K562 (cell line): ENCODE measurements at regions not wholly inside any gene's neighbourhood (a gene's known extent, or its start where the extent isn't known, plus 50 kb on each side); places are given as distances from the start of the nearest gene placed in this dataset.

Experiments
- ATAC-seq: fragments of 200-7000 bp; cut with Tn5 transposase; 3 replicates; pipeline ENCODE4 v1.9.1; 2020; ENCODE audit warnings: moderate library complexity
- BruUV-seq: library from RNA; stranded (reverse); fragments of 400-500 nt; replicated peaks from 2 replicates; lab custom pipeline; 2021; lab: Mats Ljungman, UMichigan
- CTCF ChIA-PET: fragments of 300-600 bp; formaldehyde crosslinking; extraction: SDS; loops from one replicate; lab custom pipeline; 2021; ENCODE audit warnings: low intra/inter-chr PET ratio; lab: Yijun Ruan, JAX
- POLR2A ChIA-PET: fragments of 300-600, 350-650 bp; sonication (Branson Sonifier 250); formaldehyde crosslinking; extraction: SDS; loops from one replicate; lab custom pipeline; 2021; ENCODE audit warnings: antibody characterized with exemption, inconsistent platforms; lab: Yijun Ruan, JAX
- DNase-seq, 4 experiments: peaks; one replicate each; pipeline versions ENCODE4 v3.0.0 to v3.0.0-alpha.2; 2011 to 2018; ENCODE audit warnings: low spot score in 3 of 4, mixed read lengths in 3 of 4; ENCODE audit errors: extremely low read depth in 1 of 4
- FAIRE-seq: peaks from 2 replicates; lab custom pipeline; 2011; peaks lifted over from hg19 to GRCh38; lab: Jason Lieb, UNC
- H2AFZ ChIP-seq: 2 replicates; pipeline ENCODE4 v1.6.0; 2011; ENCODE audit warnings: low read depth, low read length, control low read depth, inconsistent platforms
- H3K27ac ChIP-seq: fragments of 200-600 bp; 3 replicates; pipeline ENCODE4 v1.8.0; 2011; ENCODE audit warnings: low read depth, mild to moderate bottlenecking, control low read depth, inconsistent platforms, low read length, moderate library complexity, mixed read lengths; ENCODE audit errors: extremely low read depth
- H3K27me3 ChIP-seq, 2 experiments: fragments of 300-600 bp in 1 of 2; 2 replicates in 1 of 2; 3 replicates in 1 of 2; pipeline versions ENCODE4 v1.6.0 to v1.8.0; 2011; ENCODE audit warnings: inconsistent platforms in 2 of 2, low read length in 2 of 2, mild to moderate bottlenecking in 1 of 2, mixed read lengths in 1 of 2, moderate library complexity in 1 of 2; ENCODE audit not compliant: control insufficient read depth in 2 of 2, insufficient read depth in 2 of 2
- H3K36me3 ChIP-seq: fragments of 300-600 bp; 3 replicates; pipeline ENCODE4 v1.8.0; 2011; ENCODE audit warnings: mild to moderate bottlenecking, low read length, inconsistent platforms; ENCODE audit not compliant: control insufficient read depth, insufficient read depth
- H3K4me1 ChIP-seq, 2 experiments: fragments of 200-600 bp in 1 of 2; replicated peaks in 1 of 2; 2 replicates in 1 of 2; 3 replicates in 1 of 2; pipeline versions ENCODE4 v1.5.1 to v1.8.0; 2011; ENCODE audit warnings: inconsistent platforms in 2 of 2, low read length in 2 of 2, mild to moderate bottlenecking in 1 of 2, mixed read lengths in 1 of 2, moderate library complexity in 1 of 2; ENCODE audit not compliant: control insufficient read depth in 2 of 2, insufficient read depth in 2 of 2
- H3K4me2 ChIP-seq: 2 replicates; pipeline ENCODE4 v1.6.1; 2011; ENCODE audit warnings: low read length, control low read depth, inconsistent platforms, mixed read lengths; ENCODE audit not compliant: insufficient read depth
- H3K4me3 ChIP-seq: fragments of 200-600 bp; sonication (generic), shearing (Covaris generic); 2 replicates; pipeline ENCODE4 v1.5.1; 2016; ENCODE audit warnings: control low read depth, inconsistent platforms
- H3K79me2 ChIP-seq: fragments of 200-600 bp; 3 replicates; pipeline ENCODE4 v1.8.0; 2011; ENCODE audit warnings: low read length, inconsistent platforms; ENCODE audit not compliant: control insufficient read depth, insufficient read depth
- H3K9ac ChIP-seq, 2 experiments: 2 replicates each; pipeline versions ENCODE4 v1.6.0 to v1.6.1; 2011; ENCODE audit warnings: low read depth in 2 of 2, low read length in 2 of 2, control low read depth in 1 of 2, inconsistent platforms in 1 of 2, mild to moderate bottlenecking in 1 of 2, mixed read lengths in 1 of 2; ENCODE audit not compliant: insufficient read depth in 1 of 2
- H3K9me1 ChIP-seq: one replicate; pipeline ENCODE4 v1.6.0; 2011; ENCODE audit warnings: inconsistent platforms, mild to moderate bottlenecking, low read length, moderate library complexity; ENCODE audit not compliant: control insufficient read depth, insufficient read depth
- H3K9me3 ChIP-seq: replicated peaks from 2 replicates; pipeline ENCODE4 v1.5.1; 2011; ENCODE audit warnings: low read depth, low read length, inconsistent platforms; ENCODE audit not compliant: control insufficient read depth, insufficient read depth
- H4K20me1 ChIP-seq: replicated peaks from 2 replicates; pipeline ENCODE4 v1.6.1; 2011; ENCODE audit warnings: low read length, inconsistent platforms, mixed read lengths; ENCODE audit not compliant: control insufficient read depth, insufficient read depth
- ILK ChIP-seq: fragments of 450-650 bp; IDR thresholded peaks from 2 replicates; pipeline ENCODE4 v1.6.1; 2016; ENCODE audit warnings: missing genetic modification characterization, low read depth, mild to moderate bottlenecking, missing compliant biosample characterization, moderate library complexity, borderline replicate concordance
- NCOA2 ChIP-seq, 2 experiments: fragments of 450-650 bp; IDR thresholded peaks; 2 replicates each; pipeline ENCODE4 v1.6.1; 2018; ENCODE audit warnings: mild to moderate bottlenecking in 2 of 2, moderate library complexity in 1 of 2; ENCODE audit not compliant: partially characterized antibody in 2 of 2
- PTBP1 ChIP-seq: fragments of 200-400 bp; formaldehyde crosslinking; IDR thresholded peaks from 2 replicates; pipeline ENCODE4 v1.6.1; 2017; ENCODE audit warnings: low read depth, low read length
- SREBF1 ChIP-seq: fragments of 150-350 bp; IDR thresholded peaks from 2 replicates; pipeline ENCODE4 v1.6.1; 2014; ENCODE audit warnings: antibody characterized with exemption, low read depth, low read length, borderline replicate concordance
- ZNF778 ChIP-seq: fragments of 450-650 bp; formaldehyde crosslinking; IDR thresholded peaks from 2 replicates; pipeline ENCODE4 v1.4.0; 2020; ENCODE audit warnings: mild to moderate bottlenecking, moderate library complexity
- WGBS: fragments of 100-300 bp; shearing (Covaris generic); methylation state at CpG from one replicate; pipeline ENCODE4 v1.1.6; 2016; ENCODE audit warnings: low coverage, mixed read lengths; ENCODE audit not compliant: insufficient coverage; ENCODE audit errors: missing lambda C conversion rate; 5-methylcytosine and 5-hydroxymethylcytosine counted together
- in situ Hi-C: fragments of 300-500 bp; cut with MboI; formaldehyde crosslinking; loops from 4 replicates; pipeline ENCODE4 v1.15.0; 2018; ENCODE audit warnings: inconsistent platforms, mixed read lengths
- intact Hi-C: fragments of 100-400 bp; cut with micrococcal nuclease; formaldehyde crosslinking; loops from 2 replicates; pipeline ENCODE4 v1.14.2; 2022
- TF ChIP-seq, protein P1 (sequence below): fragments of 250-450 bp; sonication (Bioruptor Pico); IDR thresholded peaks from 2 replicates; pipeline ENCODE4 v1.8.0; 2021; ENCODE audit warnings: moderate library complexity, mild to moderate bottlenecking, inconsistent platforms

DNA sequence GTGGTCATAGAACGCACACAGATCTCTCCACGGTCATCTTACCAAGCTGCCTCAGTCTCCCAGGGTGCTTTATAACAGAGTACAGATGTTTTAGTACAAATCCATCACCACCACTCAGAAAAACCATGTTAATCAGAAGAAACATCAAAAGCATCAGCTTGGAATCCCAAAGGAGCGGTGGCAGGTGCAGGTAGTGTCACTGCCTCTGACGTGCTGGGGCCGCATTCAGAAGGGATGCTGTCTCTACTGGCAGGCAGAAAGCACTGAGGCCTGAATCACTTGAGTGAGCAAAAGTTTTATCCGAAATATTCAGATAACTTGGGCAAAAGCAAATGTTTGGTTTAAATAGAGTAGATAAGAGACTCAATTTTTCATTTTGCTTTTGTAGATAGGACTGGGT is 448.4 kb upstream of the ZNF608 start:
- intact Hi-C loops: no loop called here
- H3K9me1 ChIP-seq: no peaks in the 10 kb centered on the region
- no peak overlapping the region for H3K9ac ChIP-seq
- TF ChIP-seq SREBF1 (no peak), ZNF778 (CRISPR knock-in tag) (no peak), PTBP1 (no peak), NCOA2 (IDR thresholded peaks at IDR 0.05; ENCODE audit: partially characterized antibody in 2 of 2) (no peak), ILK (tag) (no peak)
- TF ChIP-seq, protein P1, sequence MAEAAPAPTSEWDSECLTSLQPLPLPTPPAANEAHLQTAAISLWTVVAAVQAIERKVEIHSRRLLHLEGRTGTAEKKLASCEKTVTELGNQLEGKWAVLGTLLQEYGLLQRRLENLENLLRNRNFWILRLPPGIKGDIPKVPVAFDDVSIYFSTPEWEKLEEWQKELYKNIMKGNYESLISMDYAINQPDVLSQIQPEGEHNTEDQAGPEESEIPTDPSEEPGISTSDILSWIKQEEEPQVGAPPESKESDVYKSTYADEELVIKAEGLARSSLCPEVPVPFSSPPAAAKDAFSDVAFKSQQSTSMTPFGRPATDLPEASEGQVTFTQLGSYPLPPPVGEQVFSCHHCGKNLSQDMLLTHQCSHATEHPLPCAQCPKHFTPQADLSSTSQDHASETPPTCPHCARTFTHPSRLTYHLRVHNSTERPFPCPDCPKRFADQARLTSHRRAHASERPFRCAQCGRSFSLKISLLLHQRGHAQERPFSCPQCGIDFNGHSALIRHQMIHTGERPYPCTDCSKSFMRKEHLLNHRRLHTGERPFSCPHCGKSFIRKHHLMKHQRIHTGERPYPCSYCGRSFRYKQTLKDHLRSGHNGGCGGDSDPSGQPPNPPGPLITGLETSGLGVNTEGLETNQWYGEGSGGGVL (CRISPR knock-in tag): no peak
- TF ChIP-seq, all 486 proteins: peak for 0
- Histone ChIP-seq H3K4me1 (no peaks in the 10 kb centered on the region), H3K27me3 (no peaks in the 10 kb centered on the region), H3K4me3 (no peak overlapping the region), H4K20me1 (no peaks in the 10 kb centered on the region), H2AFZ (no peak overlapping the region), H3K36me3 (no peaks in the 10 kb centered on the region), H3K4me2 (no peak overlapping the region), H3K79me2 (no peaks in the 10 kb centered on the region), H3K9me3 (no peaks in the 10 kb centered on the region), H3K27ac (no peak overlapping the region)
- FAIRE-seq: no peak
- ChIA-PET CTCF (no interaction called here), POLR2A (no interaction called here)
- in situ Hi-C loops: no loop called here
- BruUV-seq: no TSS peak
- no peak for ATAC-seq
- 2% methylated on average over 6 of the region's 6 CpGs for WGBS
- no peak for DNase-seq
